ENCODE measurements at regions not wholly inside any gene's neighbourhood (a gene's known extent, or its start where the extent isn't known, plus 50 kb on each side); places are given as distances from the start of the nearest gene placed in this dataset.
"Not testable (repeated sequence)": the region's sequence is repeated elsewhere in the genome, so short reads cannot be mapped to it uniquely, and the experiment has no call there.

- DNase-seq: no peak
- in situ Hi-C loops (cut with MboI; ENCODE audit: low pct_unique_long_range_greater_than_20kb, low sequenced_read_pairs): no loop called here
These were observed 81.8 kb upstream of the RUBCNL start for GRCh38 chr13:46468570-46469463.

GRCh38 chr13:46467694-46468093 lies 80.6 kb upstream of the RUBCNL start:
- in situ Hi-C loops (cut with MboI; ENCODE audit: low pct_unique_long_range_greater_than_20kb, low sequenced_read_pairs); DNase-seq: not testable (repeated sequence)

GRCh38 chr13:46466074-46466473 lies 79.0 kb upstream of the RUBCNL start:
- DNase-seq; in situ Hi-C loops (cut with MboI; ENCODE audit: low pct_unique_long_range_greater_than_20kb, low sequenced_read_pairs): not testable (repeated sequence)

- in situ Hi-C loops (cut with MboI; ENCODE audit: low pct_unique_long_range_greater_than_20kb, low sequenced_read_pairs): no loop called here
- DNase-seq: no peak
These were observed 76.7 kb upstream of the RUBCNL start for GRCh38 chr13:46463719-46464118.

- in situ Hi-C loops (cut with MboI; ENCODE audit: low pct_unique_long_range_greater_than_20kb, low sequenced_read_pairs); DNase-seq: not testable (repeated sequence)
These were observed 73.2 kb upstream of the RUBCNL start for GRCh38 chr13:46460223-46460622.

- DNase-seq; in situ Hi-C loops (cut with MboI; ENCODE audit: low pct_unique_long_range_greater_than_20kb, low sequenced_read_pairs): not testable (repeated sequence)
These were observed 70.2 kb upstream of the RUBCNL start for GRCh38 chr13:46457255-46457654.

- in situ Hi-C loops (cut with MboI; ENCODE audit: low pct_unique_long_range_greater_than_20kb, low sequenced_read_pairs): not testable (repeated sequence)
- peak; percentile 55 for DNase-seq
These were observed 68.9 kb upstream of the RUBCNL start for GRCh38 chr13:46455924-46456323.

- in situ Hi-C loops (cut with MboI; ENCODE audit: low pct_unique_long_range_greater_than_20kb, low sequenced_read_pairs); DNase-seq: not testable (repeated sequence)
These were observed 64.1 kb upstream of the RUBCNL start for GRCh38 chr13:46451145-46451544.

GRCh38 chr13:46449949-46450348 lies 62.9 kb upstream of the RUBCNL start:
- in situ Hi-C loops (cut with MboI; ENCODE audit: low pct_unique_long_range_greater_than_20kb, low sequenced_read_pairs); DNase-seq: not testable (repeated sequence)

- in situ Hi-C loops (cut with MboI; ENCODE audit: low pct_unique_long_range_greater_than_20kb, low sequenced_read_pairs); DNase-seq: not testable (repeated sequence)
These were observed 61.1 kb upstream of the RUBCNL start for GRCh38 chr13:46448148-46448547.

- DNase-seq: not testable (repeated sequence)
These were observed 50.9 kb upstream of the RUBCNL start for GRCh38 chr13:46437808-46438404.

More at GRCh38 chr13:46437808-46438404, 50.9 kb upstream of the RUBCNL start:
- in situ Hi-C loops (cut with MboI; ENCODE audit: low pct_unique_long_range_greater_than_20kb, low sequenced_read_pairs): not testable (repeated sequence)
